PC-3 (cell line): ENCODE measurements at regions not wholly inside any gene's neighbourhood (a gene's known extent, or its start where the extent isn't known, plus 50 kb on each side); places are given as distances from the start of the nearest gene placed in this dataset.

Experiments used
- ATAC-seq: fragments of 200-7000 bp; cut with Tn5 transposase; 2 replicates; pipeline ENCODE4 v1.9.1; 2020; ENCODE audit warnings: mild to moderate bottlenecking, moderate library complexity
- BruUV-seq: library from RNA; stranded (reverse); fragments of 400-500 nt; replicated peaks from 2 replicates; lab custom pipeline; 2021; lab: Mats Ljungman, UMichigan
- CTCF ChIA-PET: fragments of 300-600 bp; sonication (Branson Sonifier 250); formaldehyde crosslinking; loops from one replicate; lab custom pipeline; 2022; ENCODE audit warnings: antibody characterized with exemption; lab: Charles Lee
- POLR2A ChIA-PET: fragments of 300-600 bp; sonication (Branson Sonifier 250); formaldehyde crosslinking; loops from one replicate; lab custom pipeline; 2022; ENCODE audit warnings: antibody characterized with exemption; ENCODE audit not compliant: unreplicated experiment; lab: Charles Lee
- DNase-seq: peaks from one replicate; pipeline ENCODE4 v3.0.0-alpha.2; 2015
- H2AFZ ChIP-seq: fragments of 300-600 bp; sonication (generic); 2 replicates; pipeline ENCODE4 v1.6.0; 2016; ENCODE audit warnings: antibody characterized with exemption, low read length
- H3F3A ChIP-seq: fragments of 300-600 bp; sonication (generic); one replicate; pipeline ENCODE4 v1.6.0; 2017; ENCODE audit warnings: antibody characterized with exemption, low read length, control low read depth, mild to moderate bottlenecking; ENCODE audit not compliant: unreplicated experiment
- H3K27ac ChIP-seq: fragments of 300-600 bp; sonication (generic); 2 replicates; pipeline ENCODE4 v1.5.1; 2016; ENCODE audit warnings: mild to moderate bottlenecking, low read length
- H3K27me3 ChIP-seq: fragments of 300-600 bp; sonication (generic); 2 replicates; pipeline ENCODE4 v1.6.1; 2016; ENCODE audit warnings: low read length, mixed read lengths
- H3K36me3 ChIP-seq: fragments of 300-600 bp; sonication (generic); 2 replicates; pipeline ENCODE4 v1.6.1; 2016; ENCODE audit warnings: low read depth, mixed run types, low read length, mixed read lengths
- H3K4me1 ChIP-seq: fragments of 300-600 bp; sonication (generic); 2 replicates; pipeline ENCODE4 v1.5.1; 2016; ENCODE audit warnings: low read length; ENCODE audit not compliant: insufficient read depth
- H3K4me2 ChIP-seq: fragments of 300-600 bp; sonication (generic); 2 replicates; pipeline ENCODE4 v1.6.0; 2016; ENCODE audit warnings: low read length
- H3K4me3 ChIP-seq: fragments of 300-600 bp; sonication (generic); 2 replicates; pipeline ENCODE4 v1.5.1; 2016; ENCODE audit warnings: mild to moderate bottlenecking, low read length, mixed read lengths
- H3K79me2 ChIP-seq: fragments of 300-600 bp; sonication (generic); 2 replicates; pipeline ENCODE4 v1.6.1; 2017; ENCODE audit warnings: low read length, mixed read lengths
- H3K9ac ChIP-seq: fragments of 300-600 bp; sonication (generic); 2 replicates; pipeline ENCODE4 v1.6.0; 2016; ENCODE audit warnings: mild to moderate bottlenecking, low read length
- H3K9me2 ChIP-seq: fragments of 300-600 bp; sonication (generic); replicated peaks from 2 replicates; pipeline ENCODE4 v1.6.1; 2016; ENCODE audit warnings: mixed run types, low read length, mixed read lengths
- H3K9me3 ChIP-seq: fragments of 300-600 bp; sonication (generic); 2 replicates; pipeline ENCODE4 v1.6.1; 2016; ENCODE audit warnings: low read length, mixed read lengths
- H4K20me1 ChIP-seq: fragments of 300-600 bp; sonication (generic); 2 replicates; pipeline ENCODE4 v1.6.1; 2016; ENCODE audit warnings: low read length, mixed read lengths
- CTCF ChIP-seq: fragments of 300-600 bp; sonication (generic); conservative IDR thresholded peaks from 2 replicates; pipeline ENCODE4 v1.5.1; 2017; ENCODE audit warnings: antibody characterized with exemption, low read depth, mild to moderate bottlenecking, low read length
- EZH2 ChIP-seq: fragments of 300-600 bp; sonication (generic); IDR thresholded peaks from one replicate; pipeline ENCODE4 v1.6.1; 2017; ENCODE audit warnings: antibody characterized with exemption, mild to moderate bottlenecking, low read length; ENCODE audit not compliant: unreplicated experiment
- EZH2phosphoT487 ChIP-seq: fragments of 300-600 bp; sonication (generic); IDR thresholded peaks from 2 replicates; pipeline ENCODE4 v1.6.1; 2018; ENCODE audit warnings: mild to moderate bottlenecking, antibody characterized with exemption, low read length, borderline replicate concordance
- intact Hi-C: fragments of 100-400 bp; cut with micrococcal nuclease; formaldehyde crosslinking; loops from 2 replicates; pipeline ENCODE4 v1.9.0; 2023

GRCh38 chr6:82772851-82773717 is 292.6 kb downstream of the UBE3D start:
- intact Hi-C loops, result no loop called here
- Histone ChIP-seq H3K9me3 (no peaks in the 10 kb centered on the region), H3K27ac (no peak overlapping the region), H3K36me3 (no peaks in the 10 kb centered on the region), H2AFZ (no peak overlapping the region), H3K79me2 (no peaks in the 10 kb centered on the region), H3K4me3 (no peak overlapping the region), H3K4me2 (no peak overlapping the region), H3K9ac (no peak overlapping the region), H3F3A (no peaks in the 10 kb centered on the region), H3K27me3 (no peaks in the 10 kb centered on the region), H3K4me1 (no peaks in the 10 kb centered on the region), H4K20me1 (no peaks in the 10 kb centered on the region), H3K9me2 (no peaks in the 10 kb centered on the region)
- no peak for DNase-seq
- TF ChIP-seq EZH2 (no peak), CTCF (no peak), EZH2phosphoT487 (no peak)
- ATAC-seq, result no peak
- CTCF ChIA-PET, result no interaction called here
- POLR2A ChIA-PET, result no interaction called here
- BruUV-seq, result no TSS peak

GRCh38 chr6:82775361-82775760 is 290.3 kb downstream of the UBE3D start:
- ChIA-PET CTCF (no interaction called here), POLR2A (no interaction called here)
- no peak for ATAC-seq

More at GRCh38 chr6:82775361-82775760, 290.3 kb downstream of the UBE3D start:
- H3K4me1 ChIP-seq, result no peaks in the 10 kb centered on the region
- intact Hi-C loops, result no loop called here
- H3K4me2 ChIP-seq, result no peak overlapping the region
- no peak overlapping the region for H2AFZ ChIP-seq
- BruUV-seq, result no TSS peak
- no peak overlapping the region for H3K27ac ChIP-seq
- no peaks in the 10 kb centered on the region for H4K20me1 ChIP-seq
- H3K9me2 ChIP-seq, result no peaks in the 10 kb centered on the region
- H3K9ac ChIP-seq, result no peak overlapping the region
- H3K36me3 ChIP-seq, result no peaks in the 10 kb centered on the region
- peak; percentile 12 for DNase-seq
- no peaks in the 10 kb centered on the region for H3K27me3 ChIP-seq
- no peaks in the 10 kb centered on the region for H3F3A ChIP-seq
- H3K9me3 ChIP-seq, result no peaks in the 10 kb centered on the region
- H3K79me2 ChIP-seq, result no peaks in the 10 kb centered on the region
- no peak for TF ChIP-seq EZH2
- no peak for TF ChIP-seq EZH2phosphoT487
- no peak for TF ChIP-seq CTCF
- H3K4me3 ChIP-seq, result no peak overlapping the region
